ENCODE measurements at regions not wholly inside any gene's neighbourhood (a gene's known extent, or its start where the extent isn't known, plus 50 kb on each side); places are given as distances from the start of the nearest gene placed in this dataset.

GRCh38 chr7:159263430-159263829 lies 118.8 kb upstream of the VIPR2 start:
- TF ChIP-seq YY1 (IDR thresholded peaks at IDR 0.05) (no peak), CTCF (IDR thresholded peaks at IDR 0.05; ENCODE audit: low read depth, low read length, missing input control) (no peak), TAF1 (conservative IDR thresholded peaks at IDR 0.05) (no peak), MAX (IDR thresholded peaks at IDR 0.05) (no peak)

Data from liver (tissue), 3 donors.